ENCODE measurements at regions not wholly inside any gene's neighbourhood (a gene's known extent, or its start where the extent isn't known, plus 50 kb on each side); places are given as distances from the start of the nearest gene placed in this dataset.
"Not testable (repeated sequence)": the region's sequence is repeated elsewhere in the genome, so short reads cannot be mapped to it uniquely, and the experiment has no call there.

DNA sequence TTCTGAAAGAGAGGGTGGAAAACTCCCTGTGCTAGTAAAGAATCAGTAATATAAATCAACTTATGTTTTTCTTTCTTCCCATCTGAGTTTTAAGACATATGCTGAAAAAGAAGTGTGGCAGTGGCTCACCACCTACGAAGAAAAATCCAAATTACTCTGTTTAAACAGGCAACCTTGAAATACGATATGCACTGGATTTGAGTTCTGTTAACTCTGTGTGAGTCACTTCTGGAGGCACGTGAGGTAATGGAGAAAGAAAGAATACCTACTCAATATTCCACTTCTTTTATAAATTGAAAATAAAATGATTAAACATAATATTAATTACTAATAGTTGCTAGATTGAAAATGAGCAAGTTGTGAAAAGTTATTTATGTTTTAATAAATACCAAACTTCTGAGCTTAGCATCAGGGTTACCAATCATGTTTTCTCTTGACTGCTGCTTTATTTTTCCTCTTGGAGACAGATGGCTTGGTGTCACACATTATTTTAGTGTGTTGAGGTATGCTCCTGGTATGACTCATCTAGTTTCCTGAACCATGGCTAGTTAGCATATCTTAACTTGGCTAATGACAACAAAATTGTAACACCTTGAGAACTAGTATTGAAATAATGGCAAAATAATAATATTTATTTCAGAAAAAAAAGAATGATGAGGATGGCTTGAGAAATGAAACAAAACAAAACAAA, 1705.5 kb upstream of the PIK3C3 start:
- no peak overlapping the region for H3K27ac ChIP-seq
- H3K9me3 ChIP-seq, result no peaks in the 10 kb centered on the region
- TF ChIP-seq POLR2AphosphoS5 (IDR thresholded peaks at IDR 0.05) (no peak), EP300 (IDR thresholded peaks at IDR 0.05) (no peak), POLR2A (IDR thresholded peaks at IDR 0.05) (no peak)
- TF ChIP-seq, protein P1, sequence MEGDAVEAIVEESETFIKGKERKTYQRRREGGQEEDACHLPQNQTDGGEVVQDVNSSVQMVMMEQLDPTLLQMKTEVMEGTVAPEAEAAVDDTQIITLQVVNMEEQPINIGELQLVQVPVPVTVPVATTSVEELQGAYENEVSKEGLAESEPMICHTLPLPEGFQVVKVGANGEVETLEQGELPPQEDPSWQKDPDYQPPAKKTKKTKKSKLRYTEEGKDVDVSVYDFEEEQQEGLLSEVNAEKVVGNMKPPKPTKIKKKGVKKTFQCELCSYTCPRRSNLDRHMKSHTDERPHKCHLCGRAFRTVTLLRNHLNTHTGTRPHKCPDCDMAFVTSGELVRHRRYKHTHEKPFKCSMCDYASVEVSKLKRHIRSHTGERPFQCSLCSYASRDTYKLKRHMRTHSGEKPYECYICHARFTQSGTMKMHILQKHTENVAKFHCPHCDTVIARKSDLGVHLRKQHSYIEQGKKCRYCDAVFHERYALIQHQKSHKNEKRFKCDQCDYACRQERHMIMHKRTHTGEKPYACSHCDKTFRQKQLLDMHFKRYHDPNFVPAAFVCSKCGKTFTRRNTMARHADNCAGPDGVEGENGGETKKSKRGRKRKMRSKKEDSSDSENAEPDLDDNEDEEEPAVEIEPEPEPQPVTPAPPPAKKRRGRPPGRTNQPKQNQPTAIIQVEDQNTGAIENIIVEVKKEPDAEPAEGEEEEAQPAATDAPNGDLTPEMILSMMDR (IDR thresholded peaks at IDR 0.05), result no peak
- WGBS, result 40% methylated on average over 3 of the region's 3 CpGs
- no peak for DNase-seq (ENCODE audit: low spot score in 2 of 2)
- no peaks in the 10 kb centered on the region for H3K36me3 ChIP-seq
- H3K4me3 ChIP-seq, result no peak overlapping the region
- H3K27me3 ChIP-seq, result no peaks in the 10 kb centered on the region
- no peaks in the 10 kb centered on the region for H3K4me1 ChIP-seq

DNA sequence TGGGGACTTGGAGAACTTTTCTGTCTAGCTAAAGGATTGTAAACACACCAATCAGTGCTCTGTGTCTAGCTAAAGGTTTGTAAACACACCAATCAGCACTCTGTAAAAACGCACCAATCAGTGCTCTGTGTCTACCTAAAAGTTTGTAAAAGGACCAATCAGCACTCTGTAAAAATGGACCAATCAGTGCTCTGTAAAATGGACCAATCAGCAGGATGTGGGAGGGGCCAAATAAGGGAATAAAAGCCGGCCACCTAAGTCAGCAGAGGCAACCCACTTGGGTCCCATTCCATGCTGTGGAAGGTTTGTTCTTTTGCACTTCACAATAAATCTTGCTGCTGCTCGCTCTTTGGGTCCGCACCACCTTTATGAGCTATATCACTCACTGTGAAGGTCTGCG, 1709.4 kb upstream of the PIK3C3 start:
- H3K27me3 ChIP-seq; H3K36me3 ChIP-seq; DNase-seq (ENCODE audit: low spot score in 2 of 2); H3K4me3 ChIP-seq; H3K4me1 ChIP-seq; H3K27ac ChIP-seq; H3K9me3 ChIP-seq: not testable (repeated sequence)
- WGBS, result 88% methylated on average over 5 of the region's 5 CpGs

GRCh38 chr18:40243607-40244006, 1711.4 kb upstream of the PIK3C3 start:
- Histone ChIP-seq H3K4me3 (no peak overlapping the region), H3K9me3 (no peaks in the 10 kb centered on the region), H3K27ac (no peak overlapping the region), H3K27me3 (no peaks in the 10 kb centered on the region), H3K4me1 (no peaks in the 10 kb centered on the region), H3K36me3 (no peaks in the 10 kb centered on the region)
- DNase-seq (ENCODE audit: low spot score in 2 of 2), result no peak
- TF ChIP-seq, protein P1 (IDR thresholded peaks at IDR 0.05), result no peak
- no peak for TF ChIP-seq EP300 (IDR thresholded peaks at IDR 0.05)
- no peak for TF ChIP-seq POLR2AphosphoS5 (IDR thresholded peaks at IDR 0.05)
- TF ChIP-seq POLR2A (IDR thresholded peaks at IDR 0.05), result no peak
- 41% methylated on average over 1 of the region's 1 CpG for WGBS

DNA sequence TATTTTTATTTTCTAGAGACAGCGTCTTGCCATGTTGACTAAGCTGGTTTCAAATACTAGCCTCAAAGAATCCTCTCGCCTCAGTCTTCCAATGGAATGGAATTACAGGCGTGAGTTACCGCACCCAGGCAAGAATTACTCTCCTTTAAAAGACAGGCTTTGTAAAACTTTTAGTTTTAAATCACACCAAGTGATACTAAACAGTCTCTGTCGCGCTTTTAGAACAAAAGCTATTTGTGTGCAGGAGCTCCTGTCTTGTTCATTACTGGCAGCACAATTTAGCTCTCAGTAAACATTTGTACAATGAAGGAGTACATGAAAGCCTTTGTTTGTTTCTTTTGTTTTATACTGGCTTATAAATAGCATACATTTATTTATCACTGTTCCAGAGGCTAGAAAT, 1719.2 kb upstream of the PIK3C3 start:
- DNase-seq (ENCODE audit: low spot score in 2 of 2), result no peak
- no peaks in the 10 kb centered on the region for H3K27me3 ChIP-seq
- H3K27ac ChIP-seq, result no peak overlapping the region
- H3K4me1 ChIP-seq, result no peaks in the 10 kb centered on the region
- H3K36me3 ChIP-seq, result no peaks in the 10 kb centered on the region
- H3K9me3 ChIP-seq, result no peaks in the 10 kb centered on the region
- H3K4me3 ChIP-seq, result no peak overlapping the region
- WGBS, result 77% methylated on average over 6 of the region's 6 CpGs
- TF ChIP-seq, protein P1 (IDR thresholded peaks at IDR 0.05), result no peak
- no peak for TF ChIP-seq POLR2A (IDR thresholded peaks at IDR 0.05)
- TF ChIP-seq POLR2AphosphoS5 (IDR thresholded peaks at IDR 0.05), result no peak
- no peak for TF ChIP-seq EP300 (IDR thresholded peaks at IDR 0.05)

GRCh38 chr18:40235323-40235722, 1719.7 kb upstream of the PIK3C3 start:
- WGBS, result 98% methylated on average over 2 of the region's 2 CpGs
- H3K27ac ChIP-seq, result no peak overlapping the region
- H3K9me3 ChIP-seq, result no peaks in the 10 kb centered on the region
- H3K4me1 ChIP-seq, result no peaks in the 10 kb centered on the region
- DNase-seq (ENCODE audit: low spot score in 2 of 2), result no peak
- no peak overlapping the region for H3K4me3 ChIP-seq
- H3K27me3 ChIP-seq, result no peaks in the 10 kb centered on the region
- no peak for TF ChIP-seq POLR2AphosphoS5 (IDR thresholded peaks at IDR 0.05)
- no peak for TF ChIP-seq EP300 (IDR thresholded peaks at IDR 0.05)
- TF ChIP-seq, protein P1 (IDR thresholded peaks at IDR 0.05), result no peak
- no peak for TF ChIP-seq POLR2A (IDR thresholded peaks at IDR 0.05)
- no peaks in the 10 kb centered on the region for H3K36me3 ChIP-seq
